Thyroid gland (tissue), 4 donors: ENCODE measurements at regions not wholly inside any gene's neighbourhood (a gene's known extent, or its start where the extent isn't known, plus 50 kb on each side); places are given as distances from the start of the nearest gene placed in this dataset.

ENCODE experiments used
- CTCF ChIP-seq, 6 experiments: fragments of 200-600 bp in 3 of 6; fragments of 450-650 bp in 3 of 6; sonication (generic) in 3 of 6; IDR thresholded peaks; one replicate each; pipeline ENCODE4 v1.5.1; 2016 to 2019; ENCODE audit warnings: antibody characterized with exemption in 6 of 6, mild to moderate bottlenecking in 2 of 6, inconsistent platforms in 1 of 6, moderate library complexity in 1 of 6
- POLR2A ChIP-seq, 2 donors: fragments of 450-650 bp; IDR thresholded peaks; one replicate each; pipeline ENCODE4 v1.6.1; 2017; ENCODE audit warnings: antibody characterized with exemption in 2 of 2, mild to moderate bottlenecking in 2 of 2, moderate library complexity in 1 of 2

DNA sequence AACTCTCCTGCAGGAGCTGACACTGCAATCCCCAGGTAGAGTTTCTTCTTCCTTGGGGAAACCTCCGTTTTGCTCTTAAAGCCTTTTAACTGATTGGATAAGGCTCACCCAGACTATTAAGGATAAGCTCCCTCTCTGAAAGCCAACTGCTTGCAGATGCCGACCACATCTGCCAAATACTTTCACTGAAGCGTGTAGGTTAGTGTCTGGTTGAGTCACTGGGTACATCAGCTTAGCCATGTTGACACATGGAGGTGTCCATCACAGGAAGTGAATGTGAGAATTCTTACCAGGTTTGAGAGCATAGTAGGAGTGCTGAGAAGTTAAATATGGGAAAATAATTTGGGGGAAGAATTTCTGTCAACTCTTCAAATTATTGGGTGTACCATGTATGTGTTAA is 202.0 kb downstream of the AJAP1 start:
- TF ChIP-seq POLR2A (IDR thresholded peaks at IDR 0.05) (no peak), CTCF (IDR thresholded peaks at IDR 0.05) (no peak)
